A549 (cell line): ENCODE measurements at regions not wholly inside any gene's neighbourhood (a gene's known extent, or its start where the extent isn't known, plus 50 kb on each side); places are given as distances from the start of the nearest gene placed in this dataset.

Experiments used
- ESRRA ChIP-seq: fragments of 150-350 bp; IDR thresholded peaks from 2 replicates; pipeline ENCODE4 v1.6.1; 2014; ENCODE audit warnings: mild to moderate bottlenecking, low read length, borderline replicate concordance
- FOXS1 ChIP-seq: fragments of 250-450 bp; sonication (Bioruptor Pico); IDR thresholded peaks from 2 replicates; pipeline ENCODE4 v1.5.0; 2020; ENCODE audit warnings: mild to moderate bottlenecking, moderate library complexity
- KDM1A ChIP-seq: fragments of 200-600 bp; sonication (generic); IDR thresholded peaks from 2 replicates; pipeline ENCODE4 v1.6.1; 2016; ENCODE audit warnings: low read depth, mild to moderate bottlenecking
- MAZ ChIP-seq: fragments of 150-350 bp; IDR thresholded peaks from 2 replicates; pipeline ENCODE4 v1.6.1; 2014; ENCODE audit warnings: antibody characterized with exemption, low read depth, low read length, borderline replicate concordance
- POLR2A ChIP-seq: IDR thresholded peaks from 2 replicates; pipeline ENCODE4 v1.6.1; 2012; ENCODE audit warnings: mild to moderate bottlenecking, low read length
- RAD21 ChIP-seq, 2 experiments: fragments of >200 bp in 1 of 2; sonication (Bioruptor Twin) in 1 of 2; formaldehyde crosslinking in 1 of 2; IDR thresholded peaks in 1 of 2; conservative IDR thresholded peaks in 1 of 2; 2 replicates in 1 of 2; 3 replicates in 1 of 2; pipeline ENCODE4 v1.6.1; 2012 to 2018; ENCODE audit warnings: inconsistent platforms in 1 of 2
- RFX5 ChIP-seq: fragments of 450-650 bp; IDR thresholded peaks from 2 replicates; pipeline ENCODE4 v1.7.1; 2014; ENCODE audit warnings: antibody characterized with exemption, mild to moderate bottlenecking, moderate library complexity
- ZC3H11A ChIP-seq: fragments of 450-650 bp; IDR thresholded peaks from 2 replicates; pipeline ENCODE4 v1.6.1; 2014; ENCODE audit warnings: antibody characterized with exemption, mild to moderate bottlenecking
- TF ChIP-seq, protein P1 (sequence below): fragments of >200 bp; sonication (Bioruptor Twin); formaldehyde crosslinking; IDR thresholded peaks from 3 replicates; pipeline ENCODE4 v1.5.1; 2016
- TF ChIP-seq, protein P2 (sequence below): fragments of 450-650 bp; IDR thresholded peaks from 2 replicates; pipeline ENCODE4 v1.6.1; 2014; ENCODE audit warnings: antibody characterized with exemption
- TF ChIP-seq, protein P3 (sequence below): IDR thresholded peaks from 2 replicates; pipeline ENCODE4 v1.6.1; 2012
- TF ChIP-seq, protein P4 (sequence below): fragments of 200-600 bp; sonication (generic); IDR thresholded peaks from 2 replicates; pipeline ENCODE4 v1.6.1; 2016; ENCODE audit warnings: antibody characterized with exemption, mild to moderate bottlenecking, moderate library complexity

DNA sequence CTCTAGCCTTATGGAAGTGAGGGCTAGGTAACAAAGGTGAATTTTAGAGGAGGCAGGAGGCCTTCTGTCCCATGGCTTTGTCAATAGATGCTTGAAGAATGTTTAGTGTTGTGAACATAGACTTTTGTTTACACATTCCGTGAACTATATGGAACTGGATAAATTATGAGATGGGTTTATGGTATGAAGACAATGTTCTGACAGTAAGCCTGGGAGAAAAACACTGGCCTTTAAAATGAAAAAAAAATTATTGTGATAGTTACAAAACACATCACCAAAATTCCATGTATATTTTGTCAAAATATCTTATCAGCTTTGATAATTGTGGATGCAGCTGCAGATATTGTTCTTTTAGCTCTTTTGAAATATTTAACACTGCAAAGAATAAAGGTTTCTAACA lies 251.5 kb upstream of the DCN start:
- TF ChIP-seq RAD21 (conservative IDR thresholded peaks at IDR 0.05 in 1 of 2, IDR thresholded peaks at IDR 0.05 in 1 of 2): no peak
- TF ChIP-seq, protein P1, sequence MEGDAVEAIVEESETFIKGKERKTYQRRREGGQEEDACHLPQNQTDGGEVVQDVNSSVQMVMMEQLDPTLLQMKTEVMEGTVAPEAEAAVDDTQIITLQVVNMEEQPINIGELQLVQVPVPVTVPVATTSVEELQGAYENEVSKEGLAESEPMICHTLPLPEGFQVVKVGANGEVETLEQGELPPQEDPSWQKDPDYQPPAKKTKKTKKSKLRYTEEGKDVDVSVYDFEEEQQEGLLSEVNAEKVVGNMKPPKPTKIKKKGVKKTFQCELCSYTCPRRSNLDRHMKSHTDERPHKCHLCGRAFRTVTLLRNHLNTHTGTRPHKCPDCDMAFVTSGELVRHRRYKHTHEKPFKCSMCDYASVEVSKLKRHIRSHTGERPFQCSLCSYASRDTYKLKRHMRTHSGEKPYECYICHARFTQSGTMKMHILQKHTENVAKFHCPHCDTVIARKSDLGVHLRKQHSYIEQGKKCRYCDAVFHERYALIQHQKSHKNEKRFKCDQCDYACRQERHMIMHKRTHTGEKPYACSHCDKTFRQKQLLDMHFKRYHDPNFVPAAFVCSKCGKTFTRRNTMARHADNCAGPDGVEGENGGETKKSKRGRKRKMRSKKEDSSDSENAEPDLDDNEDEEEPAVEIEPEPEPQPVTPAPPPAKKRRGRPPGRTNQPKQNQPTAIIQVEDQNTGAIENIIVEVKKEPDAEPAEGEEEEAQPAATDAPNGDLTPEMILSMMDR: no peak
- TF ChIP-seq, protein P2, sequence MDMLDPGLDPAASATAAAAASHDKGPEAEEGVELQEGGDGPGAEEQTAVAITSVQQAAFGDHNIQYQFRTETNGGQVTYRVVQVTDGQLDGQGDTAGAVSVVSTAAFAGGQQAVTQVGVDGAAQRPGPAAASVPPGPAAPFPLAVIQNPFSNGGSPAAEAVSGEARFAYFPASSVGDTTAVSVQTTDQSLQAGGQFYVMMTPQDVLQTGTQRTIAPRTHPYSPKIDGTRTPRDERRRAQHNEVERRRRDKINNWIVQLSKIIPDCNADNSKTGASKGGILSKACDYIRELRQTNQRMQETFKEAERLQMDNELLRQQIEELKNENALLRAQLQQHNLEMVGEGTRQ: no peak
- no peak for TF ChIP-seq MAZ
- TF ChIP-seq POLR2A: no peak
- no peak for TF ChIP-seq KDM1A
- no peak for TF ChIP-seq ZC3H11A
- TF ChIP-seq RFX5: no peak
- TF ChIP-seq, protein P3, sequence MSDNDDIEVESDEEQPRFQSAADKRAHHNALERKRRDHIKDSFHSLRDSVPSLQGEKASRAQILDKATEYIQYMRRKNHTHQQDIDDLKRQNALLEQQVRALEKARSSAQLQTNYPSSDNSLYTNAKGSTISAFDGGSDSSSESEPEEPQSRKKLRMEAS: no peak
- TF ChIP-seq, protein P4, sequence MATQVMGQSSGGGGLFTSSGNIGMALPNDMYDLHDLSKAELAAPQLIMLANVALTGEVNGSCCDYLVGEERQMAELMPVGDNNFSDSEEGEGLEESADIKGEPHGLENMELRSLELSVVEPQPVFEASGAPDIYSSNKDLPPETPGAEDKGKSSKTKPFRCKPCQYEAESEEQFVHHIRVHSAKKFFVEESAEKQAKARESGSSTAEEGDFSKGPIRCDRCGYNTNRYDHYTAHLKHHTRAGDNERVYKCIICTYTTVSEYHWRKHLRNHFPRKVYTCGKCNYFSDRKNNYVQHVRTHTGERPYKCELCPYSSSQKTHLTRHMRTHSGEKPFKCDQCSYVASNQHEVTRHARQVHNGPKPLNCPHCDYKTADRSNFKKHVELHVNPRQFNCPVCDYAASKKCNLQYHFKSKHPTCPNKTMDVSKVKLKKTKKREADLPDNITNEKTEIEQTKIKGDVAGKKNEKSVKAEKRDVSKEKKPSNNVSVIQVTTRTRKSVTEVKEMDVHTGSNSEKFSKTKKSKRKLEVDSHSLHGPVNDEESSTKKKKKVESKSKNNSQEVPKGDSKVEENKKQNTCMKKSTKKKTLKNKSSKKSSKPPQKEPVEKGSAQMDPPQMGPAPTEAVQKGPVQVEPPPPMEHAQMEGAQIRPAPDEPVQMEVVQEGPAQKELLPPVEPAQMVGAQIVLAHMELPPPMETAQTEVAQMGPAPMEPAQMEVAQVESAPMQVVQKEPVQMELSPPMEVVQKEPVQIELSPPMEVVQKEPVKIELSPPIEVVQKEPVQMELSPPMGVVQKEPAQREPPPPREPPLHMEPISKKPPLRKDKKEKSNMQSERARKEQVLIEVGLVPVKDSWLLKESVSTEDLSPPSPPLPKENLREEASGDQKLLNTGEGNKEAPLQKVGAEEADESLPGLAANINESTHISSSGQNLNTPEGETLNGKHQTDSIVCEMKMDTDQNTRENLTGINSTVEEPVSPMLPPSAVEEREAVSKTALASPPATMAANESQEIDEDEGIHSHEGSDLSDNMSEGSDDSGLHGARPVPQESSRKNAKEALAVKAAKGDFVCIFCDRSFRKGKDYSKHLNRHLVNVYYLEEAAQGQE: no peak
- no peak for TF ChIP-seq FOXS1
- TF ChIP-seq ESRRA: no peak
